Esophagus squamous epithelium (tissue), 5 donors: ENCODE measurements at regions not wholly inside any gene's neighbourhood (a gene's known extent, or its start where the extent isn't known, plus 50 kb on each side); places are given as distances from the start of the nearest gene placed in this dataset.

Experiments
- DNase-seq: peaks from one replicate; lab custom pipeline; 2025; lab: John Stamatoyannopoulos, UW
- H3K27ac ChIP-seq, 4 donors: fragments of 200-600 bp; sonication (generic); one replicate each; pipeline ENCODE4 v1.5.1; 2016 to 2019; ENCODE audit warnings: mild to moderate bottlenecking in 1 of 4
- H3K27me3 ChIP-seq, 4 donors: fragments of 200-600 bp; sonication (generic); 1 replicate in 3 of 4; 2 replicates in 1 of 4; pipeline versions ENCODE4 v1.5.1 to v1.6.0; 2017 to 2021; ENCODE audit warnings: antibody characterized with exemption in 1 of 4
- H3K36me3 ChIP-seq, 3 donors: fragments of 200-600 bp; sonication (generic); one replicate each; pipeline ENCODE4 v1.5.1; 2016 to 2019
- H3K4me1 ChIP-seq, 3 donors: fragments of 200-600 bp; sonication (generic); one replicate each; pipeline ENCODE4 v1.5.1; 2017 to 2019
- H3K4me3 ChIP-seq, 4 donors: fragments of 200-600 bp; sonication (generic); 1 replicate in 3 of 4; 2 replicates in 1 of 4; pipeline ENCODE4 v1.5.1; 2016 to 2019; ENCODE audit warnings: mild to moderate bottlenecking in 2 of 4, moderate library complexity in 1 of 4
- H3K9me3 ChIP-seq, 3 donors: fragments of 200-600 bp; sonication (generic); one replicate each; pipeline ENCODE4 v1.5.1; 2016 to 2019
- CTCF ChIP-seq, 6 experiments: fragments of 450-650 bp in 4 of 6; fragments of 200-600 bp in 2 of 6; sonication (generic) in 2 of 6; IDR thresholded peaks; one replicate each; pipeline ENCODE4 v1.5.1; 2016 to 2019; ENCODE audit warnings: antibody characterized with exemption in 6 of 6, mild to moderate bottlenecking in 4 of 6, moderate library complexity in 4 of 6
- POLR2A ChIP-seq, 4 donors: fragments of 450-650 bp; IDR thresholded peaks; one replicate each; pipeline ENCODE4 v1.6.1; 2017; ENCODE audit warnings: antibody characterized with exemption in 4 of 4, mild to moderate bottlenecking in 4 of 4, moderate library complexity in 3 of 4
- WGBS, 2 donors: methylation state at CpG; one replicate each; pipeline ENCODE4 v1.1.5; 2018; 5-methylcytosine and 5-hydroxymethylcytosine counted together
- intact Hi-C: fragments of 100-400 bp; cut with DNase I; formaldehyde crosslinking; loops from one replicate; pipeline ENCODE4 v1.15.0; 2022
- donor health status: DM: yes; HTN: yes; CAD: no.

GRCh38 chr14:81868172-81868571, 334.5 kb upstream of the SEL1L start:
- Histone ChIP-seq H3K4me1 (no peaks in the 10 kb centered on the region), H3K36me3 (no peaks in the 10 kb centered on the region), H3K9me3 (no peaks in the 10 kb centered on the region), H3K27me3 (no peaks in the 10 kb centered on the region), H3K27ac (no peak overlapping the region), H3K4me3 (no peak overlapping the region)
- 78 to 82% methylated on average over 4 to 5 of the region's 5 CpGs for WGBS, 2 donors
- DNase-seq = no peak
- TF ChIP-seq CTCF (IDR thresholded peaks at IDR 0.05) = no peak
- intact Hi-C loops = no loop called here

- no peaks in the 10 kb centered on the region for H3K36me3 ChIP-seq
- H3K4me3 ChIP-seq = no peak overlapping the region
- DNase-seq = no peak
- 94 to 98% methylated on average over 2 of the region's 2 CpGs for WGBS, 2 donors
- peaks cover 0 to 3% (median 0%) of the 10 kb centered on the region in 3 donors for H3K9me3 ChIP-seq
- intact Hi-C loops = no loop called here
- H3K4me1 ChIP-seq = no peaks in the 10 kb centered on the region
- H3K27ac ChIP-seq = no peak overlapping the region
- TF ChIP-seq POLR2A (IDR thresholded peaks at IDR 0.05) (no peak), CTCF (IDR thresholded peaks at IDR 0.05) (no peak)
- no peaks in the 10 kb centered on the region for H3K27me3 ChIP-seq
Measured at GRCh38 chr14:81871706-81872105, 338.1 kb upstream of the SEL1L start.

GRCh38 chr14:81884382-81884781, 350.7 kb upstream of the SEL1L start:
- H3K36me3 ChIP-seq = no peaks in the 10 kb centered on the region
- no peaks in the 10 kb centered on the region for H3K27me3 ChIP-seq
- 7 to 24% methylated on average over 1 of the region's 1 CpG for WGBS, 2 donors
- TF ChIP-seq POLR2A (IDR thresholded peaks at IDR 0.05) (no peak), CTCF (IDR thresholded peaks at IDR 0.05) (no peak)
- H3K27ac ChIP-seq = no peak overlapping the region
- intact Hi-C loops = no loop called here
- DNase-seq = no peak
- H3K4me1 ChIP-seq = no peaks in the 10 kb centered on the region
- no peak overlapping the region for H3K4me3 ChIP-seq
- no peaks in the 10 kb centered on the region for H3K9me3 ChIP-seq

- no peak overlapping the region for H3K27ac ChIP-seq
- no peak for DNase-seq
- no peaks in the 10 kb centered on the region for H3K27me3 ChIP-seq
- intact Hi-C loops = no loop called here
- no peak for TF ChIP-seq POLR2A (IDR thresholded peaks at IDR 0.05)
- H3K9me3 ChIP-seq = no peaks in the 10 kb centered on the region
- H3K4me1 ChIP-seq = no peaks in the 10 kb centered on the region
- H3K36me3 ChIP-seq = no peaks in the 10 kb centered on the region
- 75 to 87% methylated on average over 2 of the region's 2 CpGs for WGBS, 2 donors
- H3K4me3 ChIP-seq = no peak overlapping the region
Measured at GRCh38 chr14:81886588-81886987, 352.9 kb upstream of the SEL1L start.

GRCh38 chr14:81889529-81889928, 355.9 kb upstream of the SEL1L start:
- WGBS, 2 donors = 29 to 30% methylated on average over 2 of the region's 2 CpGs
- no peaks in the 10 kb centered on the region for H3K4me1 ChIP-seq
- TF ChIP-seq CTCF (IDR thresholded peaks at IDR 0.05) (no peak), POLR2A (IDR thresholded peaks at IDR 0.05) (no peak)

GRCh38 chr14:81890020-81890419, 356.4 kb upstream of the SEL1L start:
- intact Hi-C loops = no loop called here
- 13 to 21% methylated on average over 1 of the region's 1 CpG for WGBS, 2 donors
- DNase-seq = no peak
- Histone ChIP-seq H3K27ac (no peak overlapping the region), H3K9me3 (no peaks in the 10 kb centered on the region), H3K4me3 (no peak overlapping the region), H3K36me3 (no peaks in the 10 kb centered on the region), H3K27me3 (no peaks in the 10 kb centered on the region), H3K4me1 (no peaks in the 10 kb centered on the region)
- TF ChIP-seq POLR2A (IDR thresholded peaks at IDR 0.05) (no peak), CTCF (IDR thresholded peaks at IDR 0.05) (no peak)

More at GRCh38 chr14:81889529-81889928, 355.9 kb upstream of the SEL1L start:
- Histone ChIP-seq H3K4me3 (no peak overlapping the region), H3K27ac (no peak overlapping the region), H3K9me3 (no peaks in the 10 kb centered on the region), H3K36me3 (no peaks in the 10 kb centered on the region), H3K27me3 (no peaks in the 10 kb centered on the region)
- intact Hi-C loops = no loop called here
- no peak for DNase-seq
